ENCODE measurements at regions not wholly inside any gene's neighbourhood (a gene's known extent, or its start where the extent isn't known, plus 50 kb on each side); places are given as distances from the start of the nearest gene placed in this dataset.

GRCh38 chr12:115508990-115509389 is 768.5 kb downstream of the MED13L start:
- no peak for TF ChIP-seq CTCF (IDR thresholded peaks at IDR 0.05; ENCODE audit: low read depth, low read length, missing input control)
- no peak for TF ChIP-seq YY1 (IDR thresholded peaks at IDR 0.05)
- no peak for TF ChIP-seq SP1 (IDR thresholded peaks at IDR 0.05)
- TF ChIP-seq GABPA (IDR thresholded peaks at IDR 0.05 in 1 of 2, conservative IDR thresholded peaks at IDR 0.05 in 1 of 2) = no peak
- no peak for TF ChIP-seq RXRA (IDR thresholded peaks at IDR 0.05)
- no peak for TF ChIP-seq ATF3 (IDR thresholded peaks at IDR 0.05)

All from liver (tissue), 3 donors.